Common myeloid progenitor, CD34-positive (primary cell): ENCODE measurements at regions not wholly inside any gene's neighbourhood (a gene's known extent, or its start where the extent isn't known, plus 50 kb on each side); places are given as distances from the start of the nearest gene placed in this dataset.
"Not testable (repeated sequence)": the region's sequence is repeated elsewhere in the genome, so short reads cannot be mapped to it uniquely, and the experiment has no call there.

Experiments used
- CTCF ChIA-PET: fragments of 350-600 bp; sonication (Branson Sonifier 250); formaldehyde crosslinking; loops from one replicate; lab custom pipeline; 2021; ENCODE audit warnings: antibody characterized with exemption; lab: Charles Lee
- POLR2A ChIA-PET: fragments of 350-600 bp; sonication (Branson Sonifier 250); formaldehyde crosslinking; loops from one replicate; lab custom pipeline; 2021; ENCODE audit warnings: antibody characterized with exemption; lab: Charles Lee
- DNase-seq, 3 donors: peaks; one replicate each; pipeline versions ENCODE4 v3.0.0 to v3.0.0-alpha.2; 2013
- H3K27ac ChIP-seq, 2 experiments: 1 replicate in 1 of 2; 2 replicates in 1 of 2; pipeline ENCODE4 v1.7.0; 2013; ENCODE audit warnings: inconsistent platforms in 2 of 2, low read length in 2 of 2, mild to moderate bottlenecking in 2 of 2, low read depth in 1 of 2, moderate library complexity in 1 of 2; ENCODE audit not compliant: severe bottlenecking in 2 of 2, insufficient read depth in 1 of 2, poor library complexity in 1 of 2
- H3K27me3 ChIP-seq, 5 experiments: replicated peaks in 2 of 5; 1 replicate in 3 of 5; 2 replicates in 2 of 5; pipeline versions ENCODE4 v1.6.1 to v1.7.0; 2013; ENCODE audit warnings: low read length in 4 of 5, mild to moderate bottlenecking in 2 of 5, moderate library complexity in 2 of 5, inconsistent platforms in 1 of 5; ENCODE audit not compliant: insufficient read depth in 5 of 5, control insufficient read depth in 4 of 5
- H3K36me3 ChIP-seq, 4 experiments: 1 replicate in 2 of 4; 2 replicates in 2 of 4; pipeline versions ENCODE4 v1.6.1 to v1.7.0; 2013; ENCODE audit warnings: low read length in 3 of 4, control low read depth in 1 of 4, mild to moderate bottlenecking in 1 of 4; ENCODE audit not compliant: control insufficient read depth in 4 of 4, insufficient read depth in 4 of 4
- H3K4me1 ChIP-seq, 4 experiments: 1 replicate in 3 of 4; 2 replicates in 1 of 4; pipeline versions ENCODE4 v1.6.1 to v1.7.1; 2013; ENCODE audit warnings: low read length in 3 of 4, mild to moderate bottlenecking in 3 of 4, control low read depth in 1 of 4, inconsistent platforms in 1 of 4, moderate library complexity in 1 of 4; ENCODE audit not compliant: control insufficient read depth in 4 of 4, insufficient read depth in 4 of 4; ENCODE audit errors: control extremely low read depth in 1 of 4
- H3K4me3 ChIP-seq, 7 experiments: 1 replicate in 4 of 7; 2 replicates in 3 of 7; pipeline versions ENCODE4 v1.5.1 to v1.7.0; 2013; ENCODE audit warnings: mild to moderate bottlenecking in 7 of 7, low read length in 6 of 7, moderate library complexity in 6 of 7, inconsistent platforms in 2 of 7, low read depth in 2 of 7, control low read depth in 1 of 7; ENCODE audit not compliant: insufficient read depth in 4 of 7, control insufficient read depth in 1 of 7; ENCODE audit errors: extremely low read depth in 1 of 7
- H3K9me3 ChIP-seq, 5 experiments: 1 replicate in 4 of 5; 2 replicates in 1 of 5; pipeline versions ENCODE4 v1.6.1 to v1.7.1; 2013; ENCODE audit warnings: low read length in 4 of 5, mild to moderate bottlenecking in 2 of 5, inconsistent platforms in 1 of 5, low read depth in 1 of 5, moderate library complexity in 1 of 5; ENCODE audit not compliant: control insufficient read depth in 4 of 5, insufficient read depth in 2 of 5; ENCODE audit errors: control extremely low read depth in 1 of 5
- WGBS: methylation state at CpG from one replicate; pipeline ENCODE4 v1.1.5; 2013; ENCODE audit not compliant: insufficient coverage; 5-methylcytosine and 5-hydroxymethylcytosine counted together

DNA sequence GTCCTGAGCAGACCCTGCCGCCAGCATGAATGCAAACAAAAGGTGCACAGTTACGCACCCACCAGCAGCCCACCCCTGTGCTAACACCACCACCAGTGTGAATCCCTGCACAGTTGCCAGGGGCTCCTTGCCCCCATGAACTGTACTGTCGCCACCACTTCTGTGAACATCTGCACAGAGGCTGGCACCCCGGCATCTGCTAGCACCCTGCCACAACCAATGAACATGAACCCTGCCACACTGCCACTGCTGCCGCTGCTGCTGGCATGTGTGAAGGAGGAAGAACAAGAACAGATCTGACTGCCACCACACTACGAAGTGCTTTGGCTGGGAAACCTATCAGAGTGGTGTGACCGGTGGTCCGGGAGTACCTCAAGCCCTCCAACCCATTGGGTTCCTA is 261.3 kb downstream of the PARM1 start:
- Histone ChIP-seq H3K4me1 (no peaks in the 10 kb centered on the region), H3K4me3 (no peak overlapping the region), H3K36me3 (no peaks in the 10 kb centered on the region), H3K27me3 (no peaks in the 10 kb centered on the region), H3K9me3 (no peaks in the 10 kb centered on the region), H3K27ac (no peak overlapping the region)
- WGBS = 83% methylated on average over 3 of the region's 8 CpGs
- CTCF ChIA-PET = no interaction called here
- no peak for DNase-seq
- POLR2A ChIA-PET = no interaction called here

DNA sequence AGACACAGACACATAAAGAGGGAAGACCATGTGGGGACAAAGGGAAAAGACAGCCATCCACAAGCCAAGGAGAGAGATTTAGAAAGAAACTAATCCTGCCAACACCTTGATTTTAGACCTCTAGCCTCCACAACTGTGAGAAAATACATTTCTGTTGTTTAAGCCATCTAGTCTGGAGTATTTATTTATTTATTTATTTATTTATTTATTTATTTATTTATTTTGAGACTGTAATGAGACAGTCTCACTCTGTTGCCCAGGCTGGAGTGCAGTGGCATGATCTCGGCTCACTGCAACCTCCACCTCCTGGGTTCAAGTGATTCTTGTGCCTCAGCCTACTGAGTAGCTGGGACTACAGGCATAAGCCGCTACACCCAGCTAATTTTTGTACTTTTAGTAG is 259.3 kb downstream of the PARM1 start:
- CTCF ChIA-PET, H3K27me3 ChIP-seq, H3K9me3 ChIP-seq, H3K4me1 ChIP-seq, H3K27ac ChIP-seq, H3K36me3 ChIP-seq, POLR2A ChIA-PET, DNase-seq, H3K4me3 ChIP-seq: not testable (repeated sequence)
- 91% methylated on average over 2 of the region's 2 CpGs for WGBS

DNA sequence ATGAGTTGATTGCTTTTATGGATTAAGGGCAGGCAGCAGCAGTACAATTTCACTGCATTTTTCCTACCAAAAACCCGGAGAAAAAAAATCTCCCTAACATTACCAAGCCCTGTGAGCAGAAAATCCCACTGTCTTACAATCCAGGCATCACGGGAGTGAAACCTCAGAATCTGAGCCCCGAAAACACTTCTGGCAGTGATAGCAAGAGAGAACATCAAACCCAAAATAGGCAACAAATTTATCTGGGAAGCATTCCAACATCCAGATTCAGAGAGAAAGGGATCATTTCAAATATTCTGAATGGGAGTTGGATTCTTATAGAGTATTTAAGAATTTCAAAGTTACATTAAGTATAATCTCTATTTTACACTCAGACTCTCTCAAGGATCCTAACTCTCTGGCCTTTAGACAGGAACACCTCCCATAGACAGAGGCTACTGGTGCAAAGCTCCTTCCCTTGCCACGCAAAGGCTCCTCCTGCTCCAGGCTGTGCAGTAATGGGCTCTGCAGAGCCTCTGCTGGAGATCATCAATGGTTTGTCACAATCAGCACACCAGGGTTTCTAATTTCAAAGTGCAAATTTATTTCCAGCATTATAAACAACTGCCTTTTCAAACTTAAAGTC is 256.9 kb downstream of the PARM1 start:
- no peaks in the 10 kb centered on the region for H3K4me1 ChIP-seq
- DNase-seq = no peak
- H3K27me3 ChIP-seq = no peaks in the 10 kb centered on the region
- no peaks in the 10 kb centered on the region for H3K36me3 ChIP-seq
- no peak overlapping the region for H3K4me3 ChIP-seq
- WGBS = 82% methylated on average over 1 of the region's 4 CpGs
- CTCF ChIA-PET = no interaction called here
- no peak overlapping the region for H3K27ac ChIP-seq
- H3K9me3 ChIP-seq = no peaks in the 10 kb centered on the region
- POLR2A ChIA-PET = no interaction called here

- Histone ChIP-seq H3K36me3 (no peaks in the 10 kb centered on the region), H3K4me3 (no peak overlapping the region), H3K27me3 (no peaks in the 10 kb centered on the region), H3K27ac (no peak overlapping the region), H3K4me1 (no peaks in the 10 kb centered on the region), H3K9me3 (no peaks in the 10 kb centered on the region)
- no peak for DNase-seq
- 90% methylated on average over 8 of the region's 10 CpGs for WGBS
- ChIA-PET POLR2A (interaction anchor here (0.6 kb wide), 1 partner anchor 731 kb away, joined by 5 read pairs; no protein-coding TSS in a partner anchor), CTCF (no interaction called here)
Observed at GRCh38 chr4:75180790-75181776, 248.2 kb downstream of the PARM1 start.

DNA sequence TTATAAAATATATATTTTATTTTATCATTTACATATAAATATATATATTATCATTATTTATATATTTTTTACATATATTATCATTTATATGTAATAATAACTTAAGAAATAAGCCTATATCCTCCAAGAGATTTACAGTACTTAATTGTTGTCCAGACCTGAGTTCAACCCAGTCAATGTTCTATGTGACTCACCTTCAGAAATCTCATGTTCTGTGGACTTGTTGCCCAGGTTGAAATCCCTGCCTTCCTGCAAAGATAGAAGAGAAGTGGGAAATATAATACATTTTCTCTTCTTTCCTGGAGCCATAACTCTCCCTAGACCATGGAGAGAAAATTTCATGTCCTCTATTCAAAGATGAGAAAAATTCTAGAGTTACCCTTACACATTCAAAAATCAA is 247.3 kb downstream of the PARM1 start:
- DNase-seq = no peak
- no peak overlapping the region for H3K27ac ChIP-seq
- POLR2A ChIA-PET = interaction anchor here (0.6 kb wide), 1 partner anchor 732 kb away, joined by 5 read pairs; no protein-coding TSS in a partner anchor

DNA sequence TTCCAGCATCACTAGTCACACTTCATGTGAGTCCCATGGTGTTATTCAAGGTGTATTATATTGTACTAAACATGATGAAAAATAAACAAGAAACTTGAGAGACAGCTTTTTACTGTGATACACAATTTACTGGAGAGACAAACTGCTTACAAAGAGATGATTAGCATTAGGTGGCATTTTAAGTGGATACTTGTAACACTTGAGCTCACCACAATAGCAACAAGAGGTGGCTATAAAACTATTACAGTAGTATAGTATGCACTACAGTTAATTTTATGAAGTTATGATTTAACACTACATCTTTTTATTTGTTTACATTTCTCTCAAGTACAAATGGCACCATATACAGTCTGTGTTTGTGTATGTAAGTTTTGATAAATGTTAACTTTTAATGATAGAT is 246.6 kb downstream of the PARM1 start:
- no peaks in the 10 kb centered on the region for H3K27me3 ChIP-seq
- H3K9me3 ChIP-seq = no peaks in the 10 kb centered on the region
- H3K4me1 ChIP-seq = no peaks in the 10 kb centered on the region
- no peak overlapping the region for H3K27ac ChIP-seq
- ChIA-PET POLR2A (no interaction called here), CTCF (no interaction called here)
- no peaks in the 10 kb centered on the region for H3K36me3 ChIP-seq
- H3K4me3 ChIP-seq = no peak overlapping the region
- no peak for DNase-seq

More for the DNA sequence above, 247.3 kb downstream of the PARM1 start:
- Histone ChIP-seq H3K4me1 (no peaks in the 10 kb centered on the region), H3K9me3 (no peaks in the 10 kb centered on the region), H3K36me3 (no peaks in the 10 kb centered on the region), H3K4me3 (no peak overlapping the region), H3K27me3 (no peaks in the 10 kb centered on the region)
- CTCF ChIA-PET = no interaction called here

DNA sequence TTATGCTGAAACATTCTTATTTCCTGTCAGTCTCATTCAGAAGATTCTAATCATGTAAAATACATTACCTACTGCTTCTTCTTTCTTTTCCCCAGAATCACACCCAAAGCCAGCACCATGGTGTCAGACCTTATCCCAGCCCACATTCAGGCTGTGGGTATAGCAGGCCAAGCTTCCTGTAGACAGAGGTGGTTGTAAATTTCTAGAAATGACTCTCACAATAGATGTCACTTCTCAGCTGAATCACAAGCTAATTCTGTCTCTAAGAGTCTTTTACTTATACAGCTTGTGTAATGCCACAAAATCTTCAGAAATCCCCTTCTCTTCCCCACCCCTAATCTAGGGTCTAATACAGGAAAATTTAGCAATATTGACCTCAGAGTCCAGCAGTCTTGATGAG is 239.6 kb downstream of the PARM1 start:
- no peak overlapping the region for H3K4me3 ChIP-seq
- no peaks in the 10 kb centered on the region for H3K4me1 ChIP-seq
- ChIA-PET POLR2A (no interaction called here), CTCF (no interaction called here)
- no peaks in the 10 kb centered on the region for H3K9me3 ChIP-seq
- H3K36me3 ChIP-seq = no peaks in the 10 kb centered on the region
- no peaks in the 10 kb centered on the region for H3K27me3 ChIP-seq
- DNase-seq = no peak
- H3K27ac ChIP-seq = no peak overlapping the region
